ENCODE measurements at regions not wholly inside any gene's neighbourhood (a gene's known extent, or its start where the extent isn't known, plus 50 kb on each side); places are given as distances from the start of the nearest gene placed in this dataset.

DNA sequence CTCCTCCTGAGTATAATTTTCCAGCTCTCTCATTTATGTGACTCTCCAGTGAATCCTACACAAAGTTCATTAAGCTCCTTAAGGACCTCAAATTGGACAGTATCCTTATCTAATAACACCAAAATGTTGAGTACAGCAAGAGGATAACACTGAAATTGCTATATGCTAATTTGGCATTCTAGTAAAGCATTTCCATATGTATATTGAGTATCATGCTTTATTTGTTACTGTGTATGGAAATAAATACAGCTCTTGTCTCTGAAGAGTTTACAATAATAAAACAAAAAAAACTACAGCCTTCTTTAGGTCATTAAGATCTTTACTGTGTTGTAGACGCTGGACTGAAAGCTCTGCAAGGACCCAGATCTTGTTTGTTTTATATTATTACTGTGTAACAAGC, 1341.3 kb downstream of the ROBO1 start:
- Histone ChIP-seq H3K9me3 (ENCODE audit: low read length) (no peaks in the 10 kb centered on the region), H4K20me1 (ENCODE audit: insufficient read depth, low read length) (no peaks in the 10 kb centered on the region), H3K27ac (ENCODE audit: extremely low read length, insufficient read depth, low read length) (no peak overlapping the region), H3K4me1 (ENCODE audit: insufficient read depth, low read length) (no peaks in the 10 kb centered on the region), H3K4me3 (replicated peaks in 1 of 3; ENCODE audit: insufficient read depth in 1 of 3, low read depth in 2 of 3, low read length in 3 of 3) (no peak overlapping the region), H3K36me3 (replicated peaks in 1 of 2; ENCODE audit: control insufficient read depth in 1 of 2, insufficient read depth in 2 of 2, low read length in 2 of 2) (no peaks in the 10 kb centered on the region), H2AFZ (ENCODE audit: low read length) (no peak overlapping the region), H3K4me2 (ENCODE audit: low read depth, low read length) (no peak overlapping the region), H3K9ac (ENCODE audit: insufficient read depth, low read depth, low read length) (no peak overlapping the region), H3K79me2 (ENCODE audit: insufficient read depth, low read length) (no peaks in the 10 kb centered on the region), H3K27me3 (ENCODE audit: control insufficient read depth in 1 of 2, insufficient read depth in 2 of 2, low read length in 2 of 2) (no peaks in the 10 kb centered on the region)
- WGBS (ENCODE audit: low lambda C conversion rate): 0% methylated on average over 1 of the region's 1 CpG
- no peak for ATAC-seq
- intact Hi-C loops (cut with micrococcal nuclease; ENCODE audit: unreplicated experiment): no loop called here
- BruUV-seq (replicated peaks): no TSS peak
- no peak for TF ChIP-seq ZNF724P (CRISPR knock-in tag; IDR thresholded peaks at IDR 0.05; ENCODE audit: borderline replicate concordance)
- no peak for TF ChIP-seq SRSF4 (IDR thresholded peaks at IDR 0.05; ENCODE audit: low read depth, low read length, poor library complexity, severe bottlenecking)
- no peak for TF ChIP-seq U2AF1 (optimal IDR thresholded peaks at IDR 0.05; ENCODE audit: low read depth, low read length)
- no peak for FAIRE-seq
- no peak for DNase-seq (ENCODE audit: low spot score)
- POLR2A ChIA-PET: no interaction called here
- CTCF ChIA-PET (ENCODE audit: low intra/inter-chr PET ratio, low total read pairs): no interaction called here
- in situ Hi-C loops (cut with HindIII; ENCODE audit: extremely low pct_ligation_motif_present, low pct_unique_long_range_greater_than_20kb): no loop called here

DNA sequence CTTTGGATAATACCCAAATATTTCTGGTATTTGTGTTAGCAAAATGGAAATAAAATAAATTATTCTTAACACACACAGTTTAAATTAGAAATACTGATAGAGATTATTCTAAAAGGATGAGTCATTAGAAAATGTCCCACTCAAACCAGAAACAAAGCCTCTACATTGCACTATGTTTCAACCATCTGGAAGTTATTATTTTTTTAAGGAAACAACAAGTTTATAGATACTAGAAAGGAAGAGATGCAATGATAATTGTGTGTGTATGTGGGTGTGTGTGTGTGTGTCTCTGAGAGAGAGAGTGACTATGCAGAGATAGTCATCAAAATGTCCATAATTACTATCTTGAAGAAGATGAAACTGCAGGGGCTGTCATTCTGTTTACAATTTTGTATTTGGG, 1340.5 kb downstream of the ROBO1 start:
- ChIA-PET CTCF (ENCODE audit: low intra/inter-chr PET ratio, low total read pairs) (no interaction called here), POLR2A (no interaction called here)
- FAIRE-seq: no peak
- Histone ChIP-seq H3K9me3 (ENCODE audit: low read length) (no peaks in the 10 kb centered on the region), H3K27ac (ENCODE audit: extremely low read length, insufficient read depth, low read length) (no peak overlapping the region), H4K20me1 (ENCODE audit: insufficient read depth, low read length) (no peaks in the 10 kb centered on the region), H2AFZ (ENCODE audit: low read length) (no peak overlapping the region), H3K27me3 (ENCODE audit: control insufficient read depth in 1 of 2, insufficient read depth in 2 of 2, low read length in 2 of 2) (no peaks in the 10 kb centered on the region), H3K9ac (ENCODE audit: insufficient read depth, low read depth, low read length) (no peak overlapping the region), H3K4me3 (replicated peaks in 1 of 3; ENCODE audit: insufficient read depth in 1 of 3, low read depth in 2 of 3, low read length in 3 of 3) (no peak overlapping the region), H3K4me2 (ENCODE audit: low read depth, low read length) (no peak overlapping the region), H3K79me2 (ENCODE audit: insufficient read depth, low read length) (no peaks in the 10 kb centered on the region), H3K4me1 (ENCODE audit: insufficient read depth, low read length) (no peaks in the 10 kb centered on the region), H3K36me3 (replicated peaks in 1 of 2; ENCODE audit: control insufficient read depth in 1 of 2, insufficient read depth in 2 of 2, low read length in 2 of 2) (no peaks in the 10 kb centered on the region)
- in situ Hi-C loops (cut with HindIII; ENCODE audit: extremely low pct_ligation_motif_present, low pct_unique_long_range_greater_than_20kb): no loop called here
- DNase-seq (ENCODE audit: low spot score): no peak
- ATAC-seq: no peak
- BruUV-seq (replicated peaks): no TSS peak
- intact Hi-C loops (cut with micrococcal nuclease; ENCODE audit: unreplicated experiment): no loop called here
- TF ChIP-seq, protein P1, sequence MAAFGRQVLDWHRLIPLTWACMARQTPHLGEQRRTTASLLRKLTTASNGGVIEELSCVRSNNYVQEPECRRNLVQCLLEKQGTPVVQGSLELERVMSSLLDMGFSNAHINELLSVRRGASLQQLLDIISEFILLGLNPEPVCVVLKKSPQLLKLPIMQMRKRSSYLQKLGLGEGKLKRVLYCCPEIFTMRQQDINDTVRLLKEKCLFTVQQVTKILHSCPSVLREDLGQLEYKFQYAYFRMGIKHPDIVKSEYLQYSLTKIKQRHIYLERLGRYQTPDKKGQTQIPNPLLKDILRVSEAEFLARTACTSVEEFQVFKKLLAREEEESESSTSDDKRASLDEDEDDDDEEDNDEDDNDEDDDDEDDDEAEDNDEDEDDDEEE (CRISPR knock-in tag; IDR thresholded peaks at IDR 0.05): no peak
- TF ChIP-seq ZNF3 (CRISPR knock-in tag; IDR thresholded peaks at IDR 0.05) (no peak), MYC (CRISPR knock-in tag; IDR thresholded peaks at IDR 0.05; ENCODE audit: borderline replicate concordance) (no peak), LCORL (IDR thresholded peaks at IDR 0.05) (no peak), LCORL (CRISPR knock-in tag; IDR thresholded peaks at IDR 0.05) (no peak), SRSF1 (optimal IDR thresholded peaks at IDR 0.05; ENCODE audit: low read depth, low read length) (no peak), SRSF4 (IDR thresholded peaks at IDR 0.05; ENCODE audit: low read depth, low read length, poor library complexity, severe bottlenecking) (no peak), SP2 (CRISPR knock-in tag; IDR thresholded peaks at IDR 0.05) (no peak)
- TF ChIP-seq, protein P2, sequence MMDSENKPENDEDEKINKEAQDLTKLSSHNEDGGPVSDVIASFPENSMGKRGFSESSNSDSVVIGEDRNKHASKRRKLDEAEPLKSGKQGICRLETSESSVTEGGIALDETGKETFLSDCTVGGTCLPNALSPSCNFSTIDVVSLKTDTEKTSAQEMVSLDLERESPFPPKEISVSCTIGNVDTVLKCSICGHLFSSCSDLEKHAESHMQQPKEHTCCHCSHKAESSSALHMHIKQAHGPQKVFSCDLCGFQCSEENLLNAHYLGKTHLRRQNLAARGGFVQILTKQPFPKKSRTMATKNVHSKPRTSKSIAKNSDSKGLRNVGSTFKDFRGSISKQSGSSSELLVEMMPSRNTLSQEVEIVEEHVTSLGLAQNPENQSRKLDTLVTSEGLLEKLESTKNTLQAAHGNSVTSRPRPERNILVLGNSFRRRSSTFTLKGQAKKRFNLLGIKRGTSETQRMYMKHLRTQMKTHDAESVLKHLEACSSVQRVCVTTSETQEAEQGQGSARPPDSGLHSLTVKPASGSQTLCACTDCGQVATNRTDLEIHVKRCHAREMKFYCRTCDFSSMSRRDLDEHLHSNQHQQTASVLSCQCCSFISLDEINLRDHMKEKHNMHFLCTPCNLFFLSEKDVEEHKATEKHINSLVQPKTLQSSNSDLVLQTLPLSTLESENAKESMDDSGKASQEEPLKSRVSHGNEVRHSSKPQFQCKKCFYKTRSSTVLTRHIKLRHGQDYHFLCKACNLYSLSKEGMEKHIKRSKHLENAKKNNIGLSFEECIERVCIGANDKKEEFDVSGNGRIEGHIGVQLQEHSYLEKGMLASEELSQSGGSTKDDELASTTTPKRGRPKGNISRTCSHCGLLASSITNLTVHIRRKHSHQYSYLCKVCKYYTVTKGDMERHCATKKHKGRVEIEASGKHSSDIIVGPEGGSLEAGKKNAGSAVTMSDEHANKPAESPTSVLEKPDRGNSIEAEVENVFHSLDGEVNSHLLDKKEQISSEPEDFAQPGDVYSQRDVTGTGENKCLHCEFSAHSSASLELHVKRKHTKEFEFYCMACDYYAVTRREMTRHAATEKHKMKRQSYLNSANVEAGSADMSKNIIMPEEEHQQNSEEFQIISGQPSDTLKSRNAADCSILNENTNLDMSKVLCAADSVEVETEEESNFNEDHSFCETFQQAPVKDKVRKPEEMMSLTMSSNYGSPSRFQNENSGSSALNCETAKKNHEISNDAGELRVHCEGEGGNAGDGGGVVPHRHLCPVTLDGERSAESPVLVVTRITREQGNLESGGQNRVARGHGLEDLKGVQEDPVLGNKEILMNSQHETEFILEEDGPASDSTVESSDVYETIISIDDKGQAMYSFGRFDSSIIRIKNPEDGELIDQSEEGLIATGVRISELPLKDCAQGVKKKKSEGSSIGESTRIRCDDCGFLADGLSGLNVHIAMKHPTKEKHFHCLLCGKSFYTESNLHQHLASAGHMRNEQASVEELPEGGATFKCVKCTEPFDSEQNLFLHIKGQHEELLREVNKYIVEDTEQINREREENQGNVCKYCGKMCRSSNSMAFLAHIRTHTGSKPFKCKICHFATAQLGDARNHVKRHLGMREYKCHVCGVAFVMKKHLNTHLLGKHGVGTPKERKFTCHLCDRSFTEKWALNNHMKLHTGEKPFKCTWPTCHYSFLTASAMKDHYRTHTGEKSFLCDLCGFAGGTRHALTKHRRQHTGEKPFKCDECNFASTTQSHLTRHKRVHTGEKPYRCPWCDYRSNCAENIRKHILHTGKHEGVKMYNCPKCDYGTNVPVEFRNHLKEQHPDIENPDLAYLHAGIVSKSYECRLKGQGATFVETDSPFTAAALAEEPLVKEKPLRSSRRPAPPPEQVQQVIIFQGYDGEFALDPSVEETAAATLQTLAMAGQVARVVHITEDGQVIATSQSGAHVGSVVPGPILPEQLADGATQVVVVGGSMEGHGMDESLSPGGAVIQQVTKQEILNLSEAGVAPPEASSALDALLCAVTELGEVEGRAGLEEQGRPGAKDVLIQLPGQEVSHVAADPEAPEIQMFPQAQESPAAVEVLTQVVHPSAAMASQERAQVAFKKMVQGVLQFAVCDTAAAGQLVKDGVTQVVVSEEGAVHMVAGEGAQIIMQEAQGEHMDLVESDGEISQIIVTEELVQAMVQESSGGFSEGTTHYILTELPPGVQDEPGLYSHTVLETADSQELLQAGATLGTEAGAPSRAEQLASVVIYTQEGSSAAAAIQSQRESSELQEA (CRISPR knock-in tag; IDR thresholded peaks at IDR 0.05; ENCODE audit: not compliant biosample characterization): no peak
